CD4-positive, alpha-beta T cell treated with Interleukin-1 beta for 1 hour (primary cell): ENCODE measurements at regions not wholly inside any gene's neighbourhood (a gene's known extent, or its start where the extent isn't known, plus 50 kb on each side); places are given as distances from the start of the nearest gene placed in this dataset.

ENCODE experiments used
- DNase-seq, 2 donors: peaks; one replicate each; pipeline ENCODE4 v3.0.0-alpha.2; 2020 to 2022

- DNase-seq = no peak
Measured at GRCh38 chr9:20037699-20038098, 248.9 kb upstream of the SLC24A2 start.

GRCh38 chr9:20033511-20033910 is 244.7 kb upstream of the SLC24A2 start:
- no peak for DNase-seq

- no peak for DNase-seq
Measured at GRCh38 chr9:20032413-20033006, 243.7 kb upstream of the SLC24A2 start.

GRCh38 chr9:20031836-20032235 is 243.0 kb upstream of the SLC24A2 start:
- no peak for DNase-seq

GRCh38 chr9:20030671-20031070 is 241.8 kb upstream of the SLC24A2 start:
- no peak for DNase-seq

- DNase-seq = no peak
Measured at GRCh38 chr9:20030221-20030620, 241.4 kb upstream of the SLC24A2 start.

- DNase-seq = no peak
Measured at GRCh38 chr9:20028849-20029231, 240.0 kb upstream of the SLC24A2 start.

- no peak for DNase-seq
Measured at GRCh38 chr9:20028192-20028848, 239.5 kb upstream of the SLC24A2 start.

GRCh38 chr9:20023961-20024571 is 235.2 kb upstream of the SLC24A2 start:
- DNase-seq = no peak

- no peak for DNase-seq
Measured at GRCh38 chr9:20023210-20023905, 234.5 kb upstream of the SLC24A2 start.

- DNase-seq = no peak
Measured at GRCh38 chr9:20022410-20022809, 233.6 kb upstream of the SLC24A2 start.

GRCh38 chr9:20016611-20017010 is 227.8 kb upstream of the SLC24A2 start:
- no peak for DNase-seq

GRCh38 chr9:20015427-20015931 is 226.6 kb upstream of the SLC24A2 start:
- DNase-seq = no peak

GRCh38 chr9:20014168-20014567 is 225.3 kb upstream of the SLC24A2 start:
- DNase-seq = no peak

GRCh38 chr9:20012232-20012631 is 223.4 kb upstream of the SLC24A2 start:
- DNase-seq = no peak

GRCh38 chr9:20009606-20010005 is 220.8 kb upstream of the SLC24A2 start:
- DNase-seq = no peak

GRCh38 chr9:20002011-20002410 is 213.2 kb upstream of the SLC24A2 start:
- no peak for DNase-seq

GRCh38 chr9:20001058-20001457 is 212.2 kb upstream of the SLC24A2 start:
- DNase-seq = no peak

- peak in 1 of 2 donors; percentile 3 for DNase-seq
Measured at GRCh38 chr9:19999491-20000057, 210.7 kb upstream of the SLC24A2 start.

GRCh38 chr9:19998823-19999455 is 210.1 kb upstream of the SLC24A2 start:
- no peak for DNase-seq

GRCh38 chr9:19998153-19998552 is 209.3 kb upstream of the SLC24A2 start:
- DNase-seq = no peak

GRCh38 chr9:19995619-19996018 is 206.8 kb upstream of the SLC24A2 start:
- no peak for DNase-seq

GRCh38 chr9:19994296-19994695 is 205.5 kb upstream of the SLC24A2 start:
- DNase-seq = no peak
